ENCODE measurements at regions not wholly inside any gene's neighbourhood (a gene's known extent, or its start where the extent isn't known, plus 50 kb on each side); places are given as distances from the start of the nearest gene placed in this dataset.

- H3K9me2 ChIP-seq (ENCODE audit: insufficient read depth, low read length), result no peaks in the 10 kb centered on the region
- no peak overlapping the region for H3K27ac ChIP-seq (ENCODE audit: low read length)
- H3F3A ChIP-seq (ENCODE audit: insufficient read depth, low read length, poor library complexity, severe bottlenecking), result no peaks in the 10 kb centered on the region
- no peaks in the 10 kb centered on the region for H3K36me3 ChIP-seq (ENCODE audit: insufficient read depth, low read length)
- H4K20me1 ChIP-seq (ENCODE audit: insufficient read depth), result no peaks in the 10 kb centered on the region
- no peaks in the 10 kb centered on the region for H3K27me3 ChIP-seq (ENCODE audit: insufficient read depth, low read depth, low read length)
- no peak overlapping the region for H2AFZ ChIP-seq (ENCODE audit: low read depth, low read length)
- no peak overlapping the region for H3K9ac ChIP-seq (ENCODE audit: low read length)
- no peaks in the 10 kb centered on the region for H3K9me3 ChIP-seq (ENCODE audit: low read length)
- no peak overlapping the region for H3K4me3 ChIP-seq (ENCODE audit: low read length)
- no peaks in the 10 kb centered on the region for H3K79me2 ChIP-seq (replicated peaks; ENCODE audit: insufficient read depth, low read length)
- TF ChIP-seq REST (IDR thresholded peaks at IDR 0.05; ENCODE audit: borderline replicate concordance) (peak; percentile 68), EP300 (conservative IDR thresholded peaks at IDR 0.05; ENCODE audit: poor library complexity, severe bottlenecking) (peak; percentile 8), CTCF (IDR thresholded peaks at IDR 0.05; ENCODE audit: poor library complexity, severe bottlenecking) (no peak)
- no peak overlapping the region for H3K4me2 ChIP-seq (ENCODE audit: low read length)
Measured at GRCh38 chr6:141867767-141868166, 265.0 kb upstream of the GJE1 start.

GRCh38 chr6:141866731-141867497, 265.8 kb upstream of the GJE1 start:
- Histone ChIP-seq H3K79me2 (replicated peaks; ENCODE audit: insufficient read depth, low read length) (no peaks in the 10 kb centered on the region), H2AFZ (ENCODE audit: low read depth, low read length) (no peak overlapping the region)
- TF ChIP-seq SMC3 (conservative IDR thresholded peaks at IDR 0.05; ENCODE audit: poor library complexity) (no peak), MXI1 (conservative IDR thresholded peaks at IDR 0.05; ENCODE audit: poor library complexity, severe bottlenecking) (no peak), TAF1 (IDR thresholded peaks at IDR 0.05; ENCODE audit: low read depth) (no peak), RAD21 (conservative IDR thresholded peaks at IDR 0.05) (no peak), CTCF (IDR thresholded peaks at IDR 0.05; ENCODE audit: poor library complexity, severe bottlenecking) (no peak), POLR2AphosphoS5 (IDR thresholded peaks at IDR 0.05) (no peak), EZH2 (IDR thresholded peaks at IDR 0.05; ENCODE audit: borderline replicate concordance, insufficient read depth, low read length, poor library complexity, severe bottlenecking) (no peak), REST (IDR thresholded peaks at IDR 0.05; ENCODE audit: borderline replicate concordance) (no peak), EP300 (conservative IDR thresholded peaks at IDR 0.05; ENCODE audit: poor library complexity, severe bottlenecking) (no peak)

More at GRCh38 chr6:141866731-141867497, 265.8 kb upstream of the GJE1 start:
- H3K9me3 ChIP-seq (ENCODE audit: low read length), result no peaks in the 10 kb centered on the region
- no peaks in the 10 kb centered on the region for H3K36me3 ChIP-seq (ENCODE audit: insufficient read depth, low read length)
- no peak overlapping the region for H3K9ac ChIP-seq (ENCODE audit: low read length)
- H3K27ac ChIP-seq (ENCODE audit: low read length), result no peak overlapping the region
- H3K27me3 ChIP-seq (ENCODE audit: insufficient read depth, low read depth, low read length), result no peaks in the 10 kb centered on the region
- H3F3A ChIP-seq (ENCODE audit: insufficient read depth, low read length, poor library complexity, severe bottlenecking), result no peaks in the 10 kb centered on the region
- no peak overlapping the region for H3K4me2 ChIP-seq (ENCODE audit: low read length)
- no peaks in the 10 kb centered on the region for H4K20me1 ChIP-seq (ENCODE audit: insufficient read depth)
- no peaks in the 10 kb centered on the region for H3K9me2 ChIP-seq (ENCODE audit: insufficient read depth, low read length)
- H3K4me3 ChIP-seq (ENCODE audit: low read length), result no peak overlapping the region

Measured in neural cell (in vitro differentiated cells).